ENCODE measurements at regions not wholly inside any gene's neighbourhood (a gene's known extent, or its start where the extent isn't known, plus 50 kb on each side); places are given as distances from the start of the nearest gene placed in this dataset.

DNA sequence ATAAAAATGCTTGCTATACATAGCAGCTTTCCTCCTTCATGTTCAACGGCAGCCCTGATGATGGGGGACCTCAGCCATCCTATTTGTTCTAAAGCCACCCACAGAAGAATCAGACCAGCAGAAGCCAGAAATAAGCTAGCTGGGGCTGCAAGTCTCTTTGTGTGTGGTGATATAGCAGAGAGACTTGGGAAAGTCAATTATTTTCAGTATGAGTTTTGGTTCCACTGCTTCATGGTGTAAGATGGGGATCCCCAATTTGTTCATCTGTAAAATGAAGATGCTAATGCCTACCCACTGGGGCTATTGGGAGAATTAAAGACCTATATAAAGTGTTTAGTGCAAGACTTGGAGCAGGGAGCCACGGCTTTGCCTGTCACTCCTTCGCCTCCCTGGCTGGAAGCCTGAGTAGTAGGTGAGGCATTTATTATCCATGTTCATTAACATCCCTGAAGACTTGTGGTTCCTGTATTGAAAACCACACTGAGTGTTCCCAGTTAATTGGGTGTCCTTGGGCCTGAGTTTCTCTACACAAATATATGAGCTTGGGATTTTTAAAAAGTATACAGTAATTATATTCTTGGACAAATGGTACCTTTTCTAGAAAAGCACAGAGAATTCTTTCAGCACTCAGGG, 210.1 kb upstream of the SLC24A2 start:
- DNase-seq (ENCODE audit: low read depth) = no peak

DNA sequence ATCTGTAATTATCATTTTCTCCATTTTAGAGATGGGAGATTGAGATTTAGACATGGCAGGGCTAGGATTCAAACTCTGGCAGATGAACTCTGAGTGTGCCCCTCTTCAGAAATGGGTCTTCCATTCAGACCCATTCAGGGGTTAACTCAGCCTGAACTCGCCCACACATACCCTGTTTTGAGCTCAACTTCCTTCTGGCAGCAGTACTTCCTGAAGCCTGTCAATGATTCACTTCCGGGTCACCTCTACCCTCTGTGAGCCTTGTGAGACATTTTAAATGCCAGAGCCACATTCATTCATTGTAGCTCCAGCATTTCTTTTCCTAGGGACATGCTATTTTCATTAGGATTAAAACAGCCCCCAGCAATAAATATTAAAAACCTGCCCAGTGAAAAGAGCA, 209.3 kb upstream of the SLC24A2 start:
- no peak for DNase-seq (ENCODE audit: low read depth)

- no peak for DNase-seq (ENCODE audit: low read depth)
Observed at GRCh38 chr9:19995619-19996018, 206.8 kb upstream of the SLC24A2 start.

DNA sequence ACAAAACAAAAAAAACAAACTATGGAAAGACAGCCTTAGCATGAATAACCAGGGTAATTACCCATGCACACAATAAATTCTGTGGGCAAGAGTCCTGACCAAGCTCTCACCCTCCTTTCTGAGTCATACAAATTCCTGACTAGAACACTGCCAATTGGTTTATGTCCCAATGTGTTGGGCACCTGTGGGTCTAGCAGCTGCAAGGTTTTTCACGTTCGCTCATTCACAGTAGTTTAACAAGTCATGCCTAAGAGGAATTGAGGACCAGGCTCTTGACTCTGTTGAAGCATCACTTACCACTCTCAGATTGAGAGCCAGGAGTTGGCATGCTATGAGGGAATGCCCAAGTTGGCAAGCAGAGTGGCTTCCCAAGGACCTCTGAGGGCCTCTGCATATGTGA, 205.5 kb upstream of the SLC24A2 start:
- DNase-seq (ENCODE audit: low read depth) = no peak

DNA sequence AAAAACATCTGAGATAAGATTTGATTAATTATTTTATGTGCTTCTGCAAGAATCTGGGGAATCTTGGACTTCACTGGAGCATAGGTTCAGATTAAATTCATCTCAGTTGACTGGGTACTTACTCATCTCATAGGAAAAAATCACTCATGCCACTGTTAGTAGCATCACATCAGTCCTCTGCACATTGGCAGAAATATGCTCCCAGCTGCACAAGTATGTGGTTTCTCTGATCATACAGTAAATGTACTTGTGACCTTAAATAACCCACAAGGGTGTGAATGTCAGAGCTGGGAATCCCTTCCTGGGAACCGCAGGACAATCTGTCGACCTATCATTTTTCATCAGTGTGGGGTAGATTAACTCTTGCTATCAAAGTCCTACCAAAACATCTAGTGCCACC, 203.7 kb upstream of the SLC24A2 start:
- no peak for DNase-seq (ENCODE audit: low read depth)

- no peak for DNase-seq (ENCODE audit: low read depth)
Observed at GRCh38 chr9:19989213-19989612, 200.4 kb upstream of the SLC24A2 start.

GRCh38 chr9:19988281-19988680, 199.4 kb upstream of the SLC24A2 start:
- DNase-seq (ENCODE audit: low read depth) = no peak

DNA sequence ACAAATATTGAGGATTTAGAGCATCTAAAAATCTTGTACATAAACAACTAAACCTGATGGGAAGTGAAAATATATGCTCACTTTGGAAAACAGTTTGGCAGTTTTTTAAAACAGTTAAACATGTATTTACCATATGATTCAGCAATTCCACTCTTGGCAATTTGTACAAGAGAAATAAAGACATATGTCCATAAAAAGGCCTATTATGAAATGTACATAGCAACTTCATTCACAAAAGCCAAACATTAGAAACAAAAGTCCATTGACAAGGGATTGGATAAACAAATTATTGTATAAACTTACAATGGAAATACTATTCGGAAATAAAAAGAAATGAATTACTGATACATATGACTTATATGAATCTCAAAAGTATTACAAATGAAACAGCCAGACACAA, 196.2 kb upstream of the SLC24A2 start:
- no peak for DNase-seq (ENCODE audit: low read depth)

DNA sequence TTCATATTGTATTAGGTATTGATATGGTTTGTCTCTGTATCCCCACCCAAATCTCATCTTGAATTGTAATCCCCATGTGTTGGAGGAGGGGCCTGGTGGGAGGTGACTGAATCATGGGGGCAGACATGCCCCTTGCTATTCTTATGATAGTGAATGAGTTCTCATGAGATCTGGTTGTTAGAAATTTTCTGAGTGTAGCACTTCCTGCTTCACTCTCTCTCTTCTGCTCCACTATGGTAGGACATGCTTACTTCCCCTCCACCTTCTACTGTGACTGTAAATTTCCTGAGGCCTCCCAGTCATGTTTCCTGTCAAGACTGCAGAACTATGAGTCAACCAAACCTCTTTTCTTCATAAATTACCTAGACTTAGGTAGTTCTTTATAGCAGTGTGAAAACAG, 187.4 kb upstream of the SLC24A2 start:
- DNase-seq (ENCODE audit: low read depth) = no peak

DNA sequence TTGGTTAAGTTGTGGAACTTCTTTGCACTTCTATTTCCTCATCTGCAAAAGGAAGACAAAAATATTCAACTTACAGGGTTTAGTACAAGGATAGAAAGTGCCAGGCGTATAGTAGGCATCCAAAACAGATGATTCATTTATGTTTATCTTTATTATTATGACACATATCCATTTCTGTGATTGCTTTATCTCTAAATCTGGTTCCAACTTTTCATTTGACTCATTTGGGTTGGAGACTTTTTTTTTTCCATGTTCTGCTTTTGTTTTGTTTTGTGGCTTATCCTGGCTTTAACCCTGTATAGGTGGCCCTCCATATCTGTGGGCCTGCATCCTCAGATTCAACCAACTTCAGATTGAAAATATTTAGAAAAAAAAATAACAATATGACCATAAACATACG, 186.7 kb upstream of the SLC24A2 start:
- DNase-seq (ENCODE audit: low read depth) = no peak

- no peak for DNase-seq (ENCODE audit: low read depth)
Observed at GRCh38 chr9:19969721-19970120, 180.9 kb upstream of the SLC24A2 start.

DNA sequence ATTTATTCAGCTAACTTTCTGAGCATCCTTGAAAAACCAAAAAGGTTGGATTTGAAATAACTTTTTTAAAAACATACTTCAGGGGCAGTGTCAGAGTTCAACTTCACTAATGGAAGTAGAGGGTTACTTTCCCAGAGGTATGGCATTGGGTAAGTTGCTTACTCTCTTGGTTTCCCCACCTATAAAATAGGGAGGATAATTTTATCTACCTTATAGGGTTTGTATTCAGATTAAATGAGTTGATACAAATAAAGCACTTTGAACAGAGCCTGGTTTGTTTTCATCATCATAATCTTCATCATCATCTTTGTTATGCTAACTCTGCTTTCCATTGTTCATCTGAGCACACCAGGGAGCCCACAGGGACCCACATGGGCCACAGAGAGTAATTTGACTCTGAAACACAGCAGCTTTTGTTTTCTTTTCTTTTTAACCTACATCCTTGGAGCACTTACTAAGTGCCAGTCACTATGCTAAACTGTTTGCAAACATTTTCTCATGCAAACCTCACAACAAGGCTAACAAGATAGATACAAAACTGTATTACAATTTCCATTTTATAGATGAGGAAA, 179.1 kb upstream of the SLC24A2 start:
- DNase-seq (ENCODE audit: low read depth) = no peak

DNA sequence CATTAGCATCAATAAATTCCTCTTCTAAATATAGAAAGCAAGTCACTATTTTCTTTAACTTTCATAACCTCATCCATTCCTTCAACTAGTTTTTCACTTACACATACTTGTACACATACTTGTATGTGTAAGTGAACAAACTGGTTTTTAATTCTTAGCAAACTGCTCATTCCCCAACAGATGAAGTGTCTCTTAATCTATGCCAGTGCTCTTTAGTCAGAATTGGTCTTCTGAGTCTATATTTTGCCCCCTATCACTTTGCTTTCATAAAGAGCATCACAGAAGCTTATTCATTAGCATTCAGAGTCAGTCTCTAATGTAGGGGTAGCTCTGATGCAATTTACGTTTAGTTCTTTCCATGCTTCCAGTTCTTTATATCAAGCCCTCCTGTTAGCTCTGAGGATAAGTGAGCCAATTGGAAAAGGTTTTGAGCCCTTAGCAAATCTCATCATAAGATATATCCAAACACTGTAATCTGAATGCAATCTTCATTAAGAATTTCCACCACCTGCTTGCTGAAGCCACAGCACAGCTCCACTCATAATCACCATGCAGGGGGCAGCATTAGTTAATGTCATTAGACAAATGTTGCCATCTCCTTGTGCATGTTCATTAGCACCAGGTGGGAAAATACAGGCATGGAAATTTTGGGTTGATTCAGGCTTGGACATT, 178.5 kb upstream of the SLC24A2 start:
- no peak for DNase-seq (ENCODE audit: low read depth)

DNA sequence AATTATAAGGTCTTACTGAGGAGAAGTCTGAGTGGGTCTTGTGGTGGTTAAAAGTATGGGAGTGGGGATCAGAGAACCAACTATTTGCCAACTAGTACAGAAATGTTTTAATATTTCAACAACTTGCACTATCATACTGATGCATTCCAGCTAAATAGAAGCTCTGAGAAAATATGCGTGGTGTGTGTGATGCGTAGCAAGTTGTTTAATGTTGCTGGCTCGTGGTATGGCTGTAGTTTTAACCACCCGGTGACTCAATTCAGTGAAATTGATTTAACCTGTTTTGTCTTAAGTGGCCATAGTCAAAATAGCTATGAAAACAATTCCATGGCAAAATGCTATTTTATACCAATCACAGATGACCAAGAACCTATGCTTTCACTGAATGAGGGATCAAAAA, 176.5 kb upstream of the SLC24A2 start:
- DNase-seq (ENCODE audit: low read depth) = no peak

DNA sequence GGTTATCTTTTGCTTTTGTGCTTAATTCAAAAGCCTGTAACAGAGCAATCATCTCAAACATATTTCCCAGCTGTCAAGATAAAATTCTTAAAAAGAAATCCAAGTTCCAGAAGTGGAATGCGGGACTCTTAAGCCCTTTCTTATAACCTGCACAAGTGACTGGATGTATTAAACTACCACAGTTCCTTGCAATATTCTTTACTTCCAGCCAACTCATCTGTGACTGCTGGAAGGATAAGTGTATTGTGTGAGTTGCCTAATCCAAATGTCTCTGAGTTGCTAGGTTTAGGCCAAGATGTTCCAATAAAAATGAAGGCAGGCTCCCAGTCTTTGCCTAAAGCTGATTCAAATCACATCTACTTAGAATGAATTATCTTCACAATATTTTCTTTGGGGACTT, 159.2 kb upstream of the SLC24A2 start:
- DNase-seq (ENCODE audit: low read depth) = no peak

DNA sequence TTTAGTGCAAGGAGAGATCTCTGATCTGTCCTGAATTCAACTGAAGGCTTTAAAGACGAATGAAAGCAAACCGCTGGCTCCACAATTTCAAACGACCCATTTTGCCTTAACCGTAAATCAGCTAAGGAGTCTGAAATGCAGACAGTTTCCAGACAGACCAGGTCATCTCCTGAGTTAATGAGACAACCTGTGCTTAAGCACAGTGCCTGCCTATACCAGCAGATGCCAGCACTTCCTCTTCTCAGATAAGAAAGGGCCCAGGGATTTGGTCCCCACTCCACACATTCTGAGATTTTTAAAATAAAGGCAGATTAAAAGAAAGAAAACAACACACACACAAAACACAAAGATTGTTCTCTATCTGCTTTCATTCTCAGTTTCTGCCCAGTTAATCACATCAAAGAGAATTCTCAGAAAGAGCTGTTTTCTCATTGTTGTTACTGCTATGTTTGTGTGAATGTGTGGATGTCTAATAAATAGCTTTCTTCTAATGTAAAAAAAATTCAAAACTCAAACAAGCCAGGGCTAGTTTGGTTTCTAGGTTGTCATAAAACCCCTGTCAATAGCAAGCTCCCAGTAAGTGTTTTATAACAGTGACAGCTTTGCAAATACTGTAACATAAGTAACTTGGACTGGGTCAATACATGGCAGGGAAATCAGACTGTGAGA, 157.7 kb upstream of the SLC24A2 start:
- DNase-seq (ENCODE audit: low read depth) = no peak

DNA sequence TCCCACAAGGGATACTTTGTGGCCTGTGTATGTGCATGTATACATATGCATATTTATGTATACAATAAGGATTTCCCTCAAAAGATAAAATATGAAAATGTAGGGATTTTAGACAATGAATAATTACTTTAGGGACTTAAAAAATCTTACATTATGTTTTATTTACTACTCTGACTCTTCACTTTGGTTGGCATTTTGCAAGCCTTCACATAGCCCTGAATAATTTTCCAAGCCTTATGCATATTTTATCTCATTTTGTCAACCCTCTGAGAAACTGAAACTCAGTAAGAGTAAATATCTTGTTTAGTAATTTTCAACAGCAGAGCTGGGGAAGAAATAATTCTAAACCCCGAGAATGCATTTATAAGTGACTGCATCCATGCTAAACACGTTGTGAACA, 153.0 kb upstream of the SLC24A2 start:
- DNase-seq (ENCODE audit: low read depth) = no peak

DNA sequence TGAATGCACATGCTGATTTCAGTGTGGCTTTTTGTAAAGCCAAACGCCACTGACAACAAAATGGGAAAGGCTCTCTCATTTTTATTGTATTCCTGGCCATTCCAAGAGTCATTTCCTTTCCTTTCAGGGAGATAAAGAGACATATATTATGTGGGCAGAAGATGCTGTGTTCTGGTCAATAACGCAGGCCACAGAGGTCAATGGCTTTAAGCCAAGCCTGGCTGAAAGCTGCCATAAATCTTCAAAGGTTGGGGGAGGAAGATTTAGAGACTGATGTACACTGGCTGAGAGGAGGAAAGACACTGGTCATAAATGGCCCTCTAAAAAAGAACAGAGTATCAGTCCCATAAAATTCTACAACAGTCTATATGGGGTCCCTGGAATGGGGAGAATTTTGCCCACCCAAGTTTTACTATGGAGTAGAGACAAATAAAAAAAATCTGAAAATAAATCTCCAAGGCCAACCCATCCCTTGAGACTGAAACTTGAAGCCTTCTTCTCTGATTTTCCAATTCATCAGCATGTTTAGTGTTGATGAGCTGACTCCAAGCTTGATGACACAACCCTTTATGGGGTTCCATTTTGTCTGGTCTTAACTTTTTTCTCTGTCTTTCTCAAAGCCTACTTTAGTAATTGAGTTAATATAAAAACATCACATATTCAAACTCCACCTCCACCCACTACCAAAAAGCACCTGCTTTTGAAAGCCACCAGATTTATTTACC, 152.1 kb upstream of the SLC24A2 start:
- DNase-seq (ENCODE audit: low read depth) = no peak

- DNase-seq (ENCODE audit: low read depth) = no peak
Observed at GRCh38 chr9:19939734-19940278, 151.0 kb upstream of the SLC24A2 start.

- no peak for DNase-seq (ENCODE audit: low read depth)
Observed at GRCh38 chr9:19938990-19939733, 150.3 kb upstream of the SLC24A2 start.

GRCh38 chr9:19937121-19937520, 148.3 kb upstream of the SLC24A2 start:
- DNase-seq (ENCODE audit: low read depth) = no peak

DNA sequence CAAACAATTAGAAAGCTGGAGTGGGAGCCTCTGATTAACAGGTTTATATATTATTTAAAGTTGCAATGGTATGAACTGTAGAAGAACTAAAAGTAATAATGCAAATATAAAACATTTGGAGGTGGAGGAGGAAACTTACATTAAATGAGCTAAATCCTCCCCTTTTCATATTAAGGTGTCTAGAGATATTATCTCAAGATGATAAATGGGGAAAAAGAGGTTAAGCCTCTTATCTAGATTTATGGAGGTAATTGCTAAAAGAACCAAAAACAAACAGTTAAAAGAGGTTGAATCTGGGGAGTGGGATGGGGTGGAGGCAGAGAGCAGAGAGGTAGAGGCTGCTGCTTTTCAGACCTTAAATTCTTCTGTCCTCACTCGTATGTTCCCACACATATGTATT, 147.8 kb upstream of the SLC24A2 start:
- no peak for DNase-seq (ENCODE audit: low read depth)
